GM21737 (cell line): ENCODE measurements at regions not wholly inside any gene's neighbourhood (a gene's known extent, or its start where the extent isn't known, plus 50 kb on each side); places are given as distances from the start of the nearest gene placed in this dataset.
"Not testable (repeated sequence)": the region's sequence is repeated elsewhere in the genome, so short reads cannot be mapped to it uniquely, and the experiment has no call there.

ENCODE experiments used
- ATAC-seq: cut with Tn5 transposase; IDR thresholded peaks from one replicate; pipeline ENCODE4 v1.9.1; 2021; ENCODE audit warnings: mild to moderate bottlenecking, moderate library complexity; ENCODE audit not compliant: unreplicated experiment

DNA sequence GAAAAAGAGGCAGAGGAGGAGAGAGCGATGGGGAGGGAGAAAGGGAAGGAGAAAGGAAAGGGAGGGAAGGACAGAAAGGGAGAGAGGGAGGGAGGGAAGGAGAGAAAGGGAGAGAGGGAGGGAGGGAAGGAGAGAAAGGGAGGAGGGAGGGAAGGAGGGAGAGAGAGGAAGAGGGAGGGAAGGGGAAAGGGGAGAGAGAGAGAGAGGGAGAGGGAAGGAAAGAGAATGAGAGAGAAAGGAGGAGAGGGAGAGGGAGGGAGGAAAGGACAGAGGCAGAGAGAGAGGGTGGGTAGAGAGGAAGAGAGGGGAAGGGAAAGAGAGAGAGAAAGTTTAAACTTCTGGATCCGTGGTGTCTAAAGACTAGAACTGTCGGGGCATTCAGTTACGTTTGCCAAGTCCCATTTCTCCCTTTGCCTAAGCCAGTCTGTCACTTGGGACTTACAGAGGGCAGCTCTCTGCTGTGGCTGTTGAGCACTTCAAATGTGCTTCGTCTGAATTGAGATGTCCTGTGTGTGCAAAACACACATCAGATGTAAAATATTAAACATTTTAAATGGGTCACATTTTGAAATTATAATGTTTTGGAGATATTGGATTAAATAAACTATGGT, 62.6 kb downstream of the PLXNA1 start:
- no peak for ATAC-seq

DNA sequence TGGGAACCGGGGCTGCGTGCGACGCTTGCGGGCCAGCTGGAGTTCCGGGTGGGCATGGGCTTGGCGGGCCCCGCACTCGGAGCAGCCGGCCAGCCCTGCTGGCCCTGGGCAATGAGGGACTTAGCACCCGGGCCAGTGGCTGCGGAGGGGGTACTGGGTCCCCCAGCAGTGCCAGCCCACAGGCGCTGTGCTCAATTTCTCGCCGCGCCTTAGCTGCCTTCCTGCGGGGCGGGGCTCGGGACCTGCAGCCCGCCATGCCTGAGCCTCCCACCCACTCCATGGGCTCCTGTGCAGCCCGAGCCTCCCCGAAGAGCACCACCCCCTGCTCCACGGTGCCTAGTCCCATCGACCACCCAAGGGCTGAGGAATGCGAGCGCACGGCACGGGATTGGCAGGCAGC, 63.8 kb downstream of the PLXNA1 start:
- ATAC-seq: not testable (repeated sequence)

DNA sequence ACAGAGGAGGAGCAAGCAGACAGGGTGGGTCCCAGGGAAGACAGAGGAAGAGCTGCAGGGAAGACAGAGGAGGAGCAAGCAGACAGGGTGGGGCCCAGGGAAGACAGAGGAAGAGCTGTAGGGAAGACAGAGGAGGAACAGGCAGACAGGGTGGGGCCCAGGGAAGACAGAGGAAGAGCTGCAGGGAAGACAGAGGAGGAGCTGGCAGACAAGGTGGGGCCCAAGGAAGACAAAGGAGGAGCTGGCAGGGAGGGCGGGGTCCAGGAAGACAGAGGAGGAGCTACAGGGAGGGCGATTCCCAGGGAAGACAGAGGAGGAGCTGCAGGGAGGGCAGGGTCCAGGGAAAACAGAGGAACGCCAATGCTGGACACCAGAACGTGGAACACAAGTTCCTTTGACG, 66.5 kb downstream of the PLXNA1 start:
- no peak for ATAC-seq

GRCh38 chr3:127050733-127051132, 67.8 kb downstream of the PLXNA1 start:
- no peak for ATAC-seq

DNA sequence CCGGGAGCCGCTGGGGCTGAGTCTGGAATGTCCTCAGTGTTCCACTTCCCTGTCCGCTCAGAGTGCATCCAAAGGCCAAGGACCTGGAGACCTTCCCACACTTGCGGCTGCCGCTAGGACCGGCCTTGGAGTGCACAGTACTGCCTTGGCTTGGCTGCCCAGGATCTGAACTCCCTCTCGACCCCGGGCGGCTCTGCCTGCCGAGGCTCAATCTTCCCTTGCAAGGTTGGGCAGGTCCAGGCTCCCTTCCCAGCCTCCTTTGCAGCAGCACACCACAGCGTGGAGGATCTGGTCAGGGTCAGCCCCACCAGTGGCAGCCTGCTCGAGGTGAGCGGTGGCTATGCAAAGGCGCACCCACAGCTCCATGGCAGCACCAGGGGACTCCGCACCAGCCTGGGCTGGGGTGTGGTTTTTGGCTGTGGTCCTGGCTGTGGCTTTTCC, 69.2 kb downstream of the PLXNA1 start:
- ATAC-seq: no peak

GRCh38 chr3:127053026-127053425, 70.1 kb downstream of the PLXNA1 start:
- ATAC-seq: no peak

DNA sequence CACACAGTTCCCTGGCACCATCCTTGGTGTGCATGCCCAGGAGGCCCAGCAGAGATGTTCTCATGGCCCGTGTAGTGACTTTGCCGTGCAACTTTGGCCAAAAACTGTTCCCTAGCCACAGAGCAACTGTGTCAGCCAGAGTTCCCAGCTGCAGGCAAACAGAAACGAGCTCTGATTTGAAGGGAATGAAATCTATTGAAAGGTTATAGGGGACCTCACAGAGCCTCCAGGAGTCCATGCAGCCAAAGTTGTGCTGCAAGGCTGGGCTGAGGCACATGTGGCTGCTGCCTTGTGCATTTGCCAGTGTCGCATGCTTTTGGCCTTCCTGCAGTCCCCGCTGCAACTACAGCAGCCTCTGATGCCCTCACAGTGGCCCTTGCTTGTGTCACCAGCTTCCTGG, 70.5 kb downstream of the PLXNA1 start:
- no peak for ATAC-seq

- no peak for ATAC-seq
These were observed 71.1 kb downstream of the PLXNA1 start for GRCh38 chr3:127053979-127054378.

- ATAC-seq: no peak
These were observed 73.4 kb downstream of the PLXNA1 start for GRCh38 chr3:127056281-127056680.

DNA sequence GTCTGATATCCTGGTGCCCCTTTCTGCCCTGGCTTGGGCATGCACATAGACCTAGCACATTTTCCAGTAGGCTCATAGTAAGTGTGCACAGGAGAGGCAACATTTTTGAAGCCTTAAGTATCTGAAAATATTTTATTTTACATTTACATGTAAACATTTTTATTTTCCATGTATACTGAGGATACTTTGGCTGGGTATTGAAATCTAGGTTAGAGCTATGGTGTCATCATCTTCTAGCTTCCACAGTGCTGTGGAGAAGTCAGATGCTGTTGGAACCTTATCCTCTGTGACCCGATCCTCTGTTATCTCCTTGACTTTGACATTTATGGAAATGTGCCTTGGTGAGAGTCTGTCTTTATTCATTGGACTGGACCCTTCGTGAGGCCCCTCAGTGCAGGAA, 74.1 kb downstream of the PLXNA1 start:
- ATAC-seq: no peak

DNA sequence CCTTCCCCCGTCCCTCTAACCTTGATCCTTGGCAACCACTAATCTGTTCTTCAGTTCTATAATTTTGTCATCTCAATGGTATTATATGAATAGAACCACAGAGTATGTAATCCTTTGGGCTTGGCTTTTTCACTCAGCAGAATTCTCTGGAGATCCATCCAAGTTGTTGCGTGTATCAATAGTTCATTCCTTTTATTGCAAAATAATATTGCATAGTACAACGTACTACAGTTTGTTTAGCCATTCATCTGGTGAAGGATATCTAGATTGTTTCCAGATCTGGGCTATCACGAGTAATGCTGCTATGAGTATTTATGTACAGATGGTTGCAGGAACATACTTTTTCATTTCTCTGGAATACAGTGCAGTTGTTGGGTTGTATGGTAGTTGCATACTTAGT, 76.2 kb downstream of the PLXNA1 start:
- no peak for ATAC-seq

DNA sequence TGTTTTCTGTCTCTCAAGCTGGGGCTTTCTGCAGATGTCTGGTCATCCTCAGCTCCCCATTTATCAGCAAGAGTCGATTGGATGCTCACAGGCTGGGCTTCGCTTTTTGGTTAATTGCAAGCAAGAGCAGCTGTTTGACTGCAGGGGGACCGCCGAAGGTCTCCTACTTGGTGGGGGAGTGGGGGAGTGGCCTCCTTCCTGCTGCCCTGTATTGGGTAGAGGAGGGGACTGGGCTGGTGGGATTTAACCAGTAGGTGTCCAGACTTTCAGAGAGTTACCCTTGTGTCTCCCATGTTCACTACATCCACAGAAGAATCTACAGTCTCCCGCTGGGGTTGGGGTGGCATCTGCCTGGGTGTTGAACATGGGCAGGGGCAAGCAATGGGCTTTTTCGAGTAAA, 78.7 kb downstream of the PLXNA1 start:
- ATAC-seq: no peak

DNA sequence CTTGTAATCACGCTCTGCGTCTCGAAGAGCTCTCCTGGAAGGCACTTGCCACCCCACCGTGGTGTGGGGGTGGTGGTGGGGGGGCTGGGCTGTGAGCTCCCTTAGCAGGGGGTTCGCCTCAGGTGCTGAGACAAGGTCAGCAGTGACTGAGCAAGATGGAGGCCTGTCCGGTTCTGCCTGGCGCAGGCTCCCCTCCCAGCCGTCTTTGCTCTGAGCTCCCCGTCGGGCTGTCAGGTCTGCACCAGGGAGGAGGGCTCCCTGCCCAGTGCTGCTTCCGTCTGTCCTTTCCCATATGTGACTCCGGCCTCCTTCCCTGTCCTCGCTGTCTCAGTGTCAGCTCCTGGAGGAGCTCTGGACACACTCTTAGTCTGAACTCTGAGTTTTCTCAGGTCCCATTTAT, 80.0 kb downstream of the PLXNA1 start:
- no peak for ATAC-seq

GRCh38 chr3:127063916-127064315, 81.0 kb downstream of the PLXNA1 start:
- no peak for ATAC-seq

DNA sequence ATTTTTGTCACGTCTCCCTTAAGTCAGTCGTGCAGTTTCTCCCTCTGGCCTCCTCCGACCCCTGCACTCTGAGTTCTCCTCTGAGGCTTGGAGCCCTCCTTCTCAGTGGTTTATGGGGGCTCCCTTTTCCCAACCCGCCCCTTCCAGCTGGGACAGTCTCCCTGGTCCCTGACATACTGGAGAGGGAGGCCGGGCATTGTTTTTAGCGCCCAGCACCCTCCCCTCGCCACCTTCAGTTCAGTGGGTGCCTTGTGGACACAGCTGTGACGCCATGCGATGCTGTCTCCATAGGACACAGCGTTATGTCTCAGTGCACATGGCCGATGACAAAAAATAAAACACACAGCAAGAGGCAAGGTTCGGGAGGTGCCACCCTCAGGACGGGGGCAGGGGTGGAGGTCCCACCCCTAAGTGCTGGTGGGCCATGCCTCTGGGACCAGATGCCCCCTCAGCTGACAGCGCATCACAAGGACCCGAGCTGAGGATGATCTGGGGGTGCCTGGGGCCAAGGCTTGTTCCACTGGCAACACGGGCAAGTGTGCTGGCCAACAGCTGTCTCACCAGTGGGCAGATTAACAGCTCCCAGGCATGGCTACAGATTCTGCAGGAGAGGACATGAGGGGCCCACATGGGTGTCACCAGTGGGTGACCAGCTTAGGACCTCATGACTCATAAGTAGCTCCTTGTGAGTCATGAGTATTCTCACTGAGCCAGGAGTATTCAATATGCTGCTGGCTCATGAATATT, 81.6 kb downstream of the PLXNA1 start:
- ATAC-seq: no peak

DNA sequence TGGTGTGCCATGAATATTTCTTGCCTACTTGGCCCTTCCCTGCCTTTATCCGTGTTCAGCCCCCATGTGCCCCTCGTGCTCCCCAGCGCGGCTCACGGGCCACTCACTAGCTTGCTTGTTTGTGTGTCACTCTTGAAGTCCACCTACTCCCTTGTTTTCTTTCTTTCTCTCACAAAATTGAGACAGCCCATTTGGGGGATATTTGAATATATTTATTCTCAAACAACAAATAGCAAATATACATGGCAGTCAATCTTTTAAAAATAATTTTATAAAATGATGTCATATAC, 82.2 kb downstream of the PLXNA1 start:
- no peak for ATAC-seq

DNA sequence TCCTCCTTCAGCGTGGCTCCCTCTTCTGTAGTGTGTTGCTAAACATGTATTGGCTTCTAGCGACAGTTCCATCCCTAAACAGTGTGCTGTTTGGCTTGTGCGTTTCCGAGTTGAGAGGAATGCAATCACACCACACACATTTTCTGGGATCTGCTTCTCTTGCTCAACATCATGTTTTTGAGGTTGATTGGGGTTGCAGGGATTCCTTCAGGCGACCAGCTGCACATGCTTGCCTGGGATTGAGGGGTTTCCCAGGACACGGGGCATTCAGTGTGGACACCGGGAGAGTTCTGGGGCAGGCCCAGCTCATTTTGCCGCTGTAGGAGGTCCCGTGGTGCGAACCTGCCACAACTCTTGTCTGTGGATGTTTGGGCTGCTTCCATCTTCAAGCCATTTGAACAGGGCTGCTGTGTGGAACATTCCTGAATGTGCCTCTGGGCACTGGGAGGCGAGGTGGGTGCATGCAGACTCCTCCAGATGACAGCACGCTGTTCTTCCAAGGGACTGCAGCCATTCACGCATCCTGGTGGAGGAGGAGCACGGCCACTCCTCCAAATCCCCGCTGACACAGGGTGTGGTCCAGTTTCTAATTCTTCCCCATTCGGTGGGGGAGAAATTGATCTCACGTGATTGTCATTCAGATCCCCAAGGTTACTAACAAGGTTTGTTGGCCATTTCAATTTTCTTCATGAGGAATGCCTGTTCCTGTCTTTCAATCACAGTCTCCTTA, 82.8 kb downstream of the PLXNA1 start:
- ATAC-seq: no peak

- ATAC-seq: no peak
These were observed 83.7 kb downstream of the PLXNA1 start for GRCh38 chr3:127066635-127067034.

- no peak for ATAC-seq
These were observed 84.4 kb downstream of the PLXNA1 start for GRCh38 chr3:127067116-127067910.

DNA sequence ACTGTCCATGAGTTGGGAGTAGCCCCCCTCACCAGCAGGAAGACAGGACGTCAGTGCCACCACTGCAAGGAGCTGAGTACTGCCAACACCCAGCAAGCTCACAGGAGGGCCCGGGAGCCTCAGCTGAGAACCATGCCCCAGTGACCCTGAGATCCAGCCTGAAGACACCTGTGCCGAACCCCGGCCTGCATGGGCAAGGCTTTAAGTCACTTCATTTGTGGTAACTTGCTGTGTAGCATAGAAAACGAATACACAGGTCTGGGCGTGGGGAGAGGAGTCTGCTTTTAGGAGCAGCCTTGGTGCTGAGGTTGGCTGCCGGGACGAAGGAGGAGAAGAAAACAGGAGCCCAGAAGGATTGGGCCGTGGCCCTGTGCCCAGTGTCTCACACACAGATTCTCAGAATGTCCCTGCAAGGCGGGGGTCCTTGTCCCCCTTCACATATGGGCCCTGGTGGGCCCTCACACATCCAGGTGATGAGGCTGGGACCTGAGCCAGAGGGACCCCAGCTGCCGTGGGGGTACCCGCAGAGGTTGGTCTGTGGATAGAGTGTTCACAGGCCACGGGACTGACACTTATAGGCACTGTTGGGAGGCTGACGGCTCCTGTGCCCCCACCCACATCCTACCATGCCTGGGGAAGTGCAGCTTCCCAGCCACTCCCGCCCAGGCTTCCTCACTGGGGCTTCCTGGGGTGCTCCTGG, 85.3 kb downstream of the PLXNA1 start:
- ATAC-seq: no peak

DNA sequence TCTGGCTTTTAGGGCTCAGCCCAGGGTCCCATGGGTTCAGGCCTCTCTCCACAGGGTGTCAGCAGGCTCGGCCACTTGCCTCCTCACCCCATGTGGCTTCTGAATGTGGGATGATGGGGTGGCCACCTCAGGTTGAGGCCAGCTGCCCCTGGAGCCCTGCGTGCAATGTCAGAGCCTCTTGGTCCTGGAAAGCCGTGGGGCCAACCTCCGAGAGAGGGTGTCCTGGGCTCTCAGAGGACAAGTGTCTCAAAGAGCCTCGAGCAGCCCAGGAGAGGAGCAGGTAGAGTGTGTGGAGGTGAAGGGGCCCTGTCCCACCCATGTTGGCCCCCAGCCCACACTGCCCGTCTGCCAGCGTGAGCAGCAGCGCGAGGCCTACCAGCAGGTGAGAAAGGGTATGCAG, 86.0 kb downstream of the PLXNA1 start:
- ATAC-seq: no peak
